ENCODE measurements at regions not wholly inside any gene's neighbourhood (a gene's known extent, or its start where the extent isn't known, plus 50 kb on each side); places are given as distances from the start of the nearest gene placed in this dataset.

DNA sequence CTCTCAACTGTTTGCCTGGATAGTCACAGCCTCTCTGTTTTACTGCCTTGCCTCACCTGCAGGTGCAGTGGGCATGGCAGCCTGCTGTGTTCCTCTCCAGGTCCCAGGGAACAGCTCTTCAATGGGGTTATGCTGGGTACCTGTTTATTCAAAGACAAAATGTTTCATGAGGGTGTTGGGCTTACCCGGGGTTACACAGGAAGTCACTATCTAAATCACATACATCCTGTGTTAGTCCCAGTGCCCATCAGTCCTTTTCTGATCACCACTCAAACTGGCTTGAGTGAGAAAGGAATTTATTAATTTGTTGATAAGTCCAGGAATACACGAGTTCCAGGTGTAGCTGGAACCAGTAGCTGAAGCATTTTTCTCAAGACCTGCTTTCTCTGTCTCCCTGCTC is 1503.6 kb upstream of the TMEM132C start:
- TF ChIP-seq, protein P1, sequence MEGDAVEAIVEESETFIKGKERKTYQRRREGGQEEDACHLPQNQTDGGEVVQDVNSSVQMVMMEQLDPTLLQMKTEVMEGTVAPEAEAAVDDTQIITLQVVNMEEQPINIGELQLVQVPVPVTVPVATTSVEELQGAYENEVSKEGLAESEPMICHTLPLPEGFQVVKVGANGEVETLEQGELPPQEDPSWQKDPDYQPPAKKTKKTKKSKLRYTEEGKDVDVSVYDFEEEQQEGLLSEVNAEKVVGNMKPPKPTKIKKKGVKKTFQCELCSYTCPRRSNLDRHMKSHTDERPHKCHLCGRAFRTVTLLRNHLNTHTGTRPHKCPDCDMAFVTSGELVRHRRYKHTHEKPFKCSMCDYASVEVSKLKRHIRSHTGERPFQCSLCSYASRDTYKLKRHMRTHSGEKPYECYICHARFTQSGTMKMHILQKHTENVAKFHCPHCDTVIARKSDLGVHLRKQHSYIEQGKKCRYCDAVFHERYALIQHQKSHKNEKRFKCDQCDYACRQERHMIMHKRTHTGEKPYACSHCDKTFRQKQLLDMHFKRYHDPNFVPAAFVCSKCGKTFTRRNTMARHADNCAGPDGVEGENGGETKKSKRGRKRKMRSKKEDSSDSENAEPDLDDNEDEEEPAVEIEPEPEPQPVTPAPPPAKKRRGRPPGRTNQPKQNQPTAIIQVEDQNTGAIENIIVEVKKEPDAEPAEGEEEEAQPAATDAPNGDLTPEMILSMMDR (IDR thresholded peaks at IDR 0.05; ENCODE audit: low read depth, low read length, missing control alignments), result no peak
- no peak overlapping the region for H3K4me3 ChIP-seq (replicated peaks; ENCODE audit: low read depth, low read length)
- no peak for DNase-seq (ENCODE audit: extremely low read depth, low read depth)

DNA sequence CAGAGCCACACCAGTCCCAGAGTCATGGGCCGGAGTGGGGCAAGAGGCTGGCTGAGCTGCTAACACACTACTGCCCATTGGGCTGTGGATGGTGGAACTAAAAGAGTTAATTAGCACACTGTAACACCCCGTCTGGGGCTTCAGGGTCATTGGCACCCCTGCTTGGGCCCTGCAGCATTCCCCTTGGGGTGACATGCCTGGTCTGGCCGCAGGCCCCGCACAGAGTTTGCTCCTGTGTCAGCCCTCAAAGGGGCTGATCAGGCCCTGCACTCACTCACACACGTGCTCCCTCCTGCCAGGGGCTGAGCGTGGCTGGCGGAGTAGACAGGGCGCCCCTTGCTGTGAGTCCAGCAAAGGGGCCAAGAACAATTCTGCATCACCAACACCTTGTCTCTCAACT is 1499.6 kb upstream of the TMEM132C start:
- no peak overlapping the region for H3K4me3 ChIP-seq (replicated peaks; ENCODE audit: low read depth, low read length)
- TF ChIP-seq, protein P1 (IDR thresholded peaks at IDR 0.05; ENCODE audit: low read depth, low read length, missing control alignments), result no peak
- DNase-seq (ENCODE audit: extremely low read depth, low read depth), result no peak

DNA sequence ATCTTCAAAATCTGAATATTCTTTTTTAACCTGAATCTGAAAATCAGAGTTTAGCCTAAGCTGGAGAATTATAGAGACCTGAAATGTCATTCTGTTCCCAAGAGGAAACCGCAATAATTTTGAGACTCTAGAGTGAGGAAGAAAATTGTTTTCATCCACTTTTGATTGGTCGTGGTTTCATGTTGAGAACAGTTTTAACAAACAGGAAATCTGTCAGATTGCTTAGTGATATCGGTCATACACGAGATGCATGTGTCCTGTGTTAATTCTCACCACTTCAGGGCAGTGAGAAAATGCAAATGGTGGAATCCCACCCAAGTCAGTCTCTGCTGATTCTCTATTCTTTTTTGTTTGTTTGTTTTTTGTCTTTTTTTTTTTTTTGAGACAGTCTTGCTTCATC is 1498.5 kb upstream of the TMEM132C start:
- no peak overlapping the region for H3K4me3 ChIP-seq (replicated peaks; ENCODE audit: low read depth, low read length)
- TF ChIP-seq, protein P1 (IDR thresholded peaks at IDR 0.05; ENCODE audit: low read depth, low read length, missing control alignments), result no peak
- no peak for DNase-seq (ENCODE audit: extremely low read depth, low read depth)

DNA sequence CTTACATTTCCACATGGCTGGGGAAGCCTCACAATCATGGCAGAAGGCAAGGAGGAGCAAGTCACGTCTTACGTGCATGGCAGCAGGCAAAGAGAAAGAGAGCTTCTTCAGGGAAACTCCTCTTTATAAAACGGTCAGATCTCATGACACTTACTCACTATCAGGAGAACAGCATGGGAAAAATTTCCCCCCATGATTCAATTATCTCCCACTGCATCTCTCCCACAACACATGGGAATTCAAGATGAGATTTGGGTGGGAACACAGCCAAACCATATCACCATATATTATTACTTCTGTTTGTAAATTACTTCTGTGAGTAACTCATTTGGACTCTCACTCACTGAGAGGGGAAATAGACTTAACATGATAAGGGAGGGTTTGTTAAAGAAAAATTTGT is 1496.8 kb upstream of the TMEM132C start:
- no peak for DNase-seq (ENCODE audit: extremely low read depth, low read depth)
- TF ChIP-seq, protein P1 (IDR thresholded peaks at IDR 0.05; ENCODE audit: low read depth, low read length, missing control alignments), result no peak
- H3K4me3 ChIP-seq (replicated peaks; ENCODE audit: low read depth, low read length), result no peak overlapping the region

DNA sequence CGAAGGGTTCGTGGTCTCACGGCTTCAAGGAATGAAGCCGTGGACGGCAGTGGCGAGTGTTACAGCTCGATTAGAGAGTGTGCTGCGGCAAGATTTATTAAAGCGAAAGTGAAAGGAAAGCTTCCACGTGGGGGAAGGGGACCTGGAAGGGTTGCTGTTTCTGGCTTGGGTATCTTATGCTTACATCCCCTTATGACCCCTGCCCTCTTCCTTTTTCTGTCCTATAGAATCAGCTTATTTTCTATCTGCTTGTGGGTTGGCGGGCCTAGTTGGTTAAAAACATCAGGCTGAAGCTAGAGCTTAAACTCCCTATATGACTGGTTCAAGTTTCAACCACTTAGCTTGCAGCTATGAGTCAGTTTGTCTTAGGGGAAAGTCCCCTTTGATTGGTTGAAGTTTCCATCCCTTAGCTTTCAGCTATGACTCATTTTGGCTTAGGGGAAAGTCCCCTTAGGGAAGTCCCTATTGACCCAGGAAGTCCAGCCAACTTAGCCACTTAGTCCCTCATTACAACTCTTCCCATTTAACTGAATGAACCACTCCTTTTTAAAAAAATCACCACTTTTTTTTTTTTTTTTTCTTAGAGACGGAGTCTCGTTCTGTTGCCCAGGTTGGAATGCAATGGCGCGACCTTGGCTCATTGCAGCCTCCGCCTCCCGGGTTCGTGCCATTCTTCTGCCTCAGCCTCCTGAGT is 1494.7 kb upstream of the TMEM132C start:
- DNase-seq (ENCODE audit: extremely low read depth, low read depth), result peak; percentile 10
- TF ChIP-seq, protein P1 (IDR thresholded peaks at IDR 0.05; ENCODE audit: low read depth, low read length, missing control alignments), result no peak
- H3K4me3 ChIP-seq (replicated peaks; ENCODE audit: low read depth, low read length), result no peak overlapping the region

DNA sequence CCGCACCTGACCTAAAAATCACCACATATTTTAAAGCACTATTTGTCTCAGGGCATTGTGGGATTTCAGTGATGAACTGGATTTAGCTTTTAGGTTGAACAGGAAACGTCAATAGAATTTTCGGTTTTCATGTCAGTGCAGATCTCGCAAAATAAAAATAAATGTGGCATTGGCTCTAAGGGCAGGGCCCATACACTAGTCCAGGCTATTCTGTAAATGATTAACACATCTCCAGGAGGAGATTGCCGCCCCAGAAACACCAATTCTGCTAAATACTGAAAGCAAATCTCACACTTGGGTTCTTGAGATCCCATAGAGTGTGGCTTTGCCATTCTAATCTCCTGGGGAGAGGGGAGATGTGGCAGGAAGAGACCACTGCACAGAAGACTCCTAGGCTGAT is 1494.0 kb upstream of the TMEM132C start:
- TF ChIP-seq, protein P1 (IDR thresholded peaks at IDR 0.05; ENCODE audit: low read depth, low read length, missing control alignments), result no peak
- no peak for DNase-seq (ENCODE audit: extremely low read depth, low read depth)
- no peak overlapping the region for H3K4me3 ChIP-seq (replicated peaks; ENCODE audit: low read depth, low read length)

DNA sequence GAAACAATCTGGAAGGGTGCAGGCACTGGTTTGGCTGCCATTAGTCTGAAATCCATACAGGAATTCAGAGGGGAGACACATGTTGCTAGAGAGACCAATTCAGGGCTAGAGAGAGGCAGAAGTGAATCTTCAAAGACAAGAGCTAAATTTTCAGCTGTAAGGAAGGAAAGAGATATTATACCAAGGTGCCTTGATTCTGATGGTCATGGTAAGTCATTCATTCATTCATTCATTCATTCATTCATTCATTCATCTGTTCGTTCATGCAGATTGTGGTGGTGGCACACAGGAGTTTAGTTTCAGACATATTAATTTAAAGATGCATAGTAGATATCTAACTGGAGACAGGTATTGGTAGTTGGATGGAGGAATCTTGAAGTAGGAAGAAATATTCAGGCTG is 1493.5 kb upstream of the TMEM132C start:
- TF ChIP-seq, protein P1 (IDR thresholded peaks at IDR 0.05; ENCODE audit: low read depth, low read length, missing control alignments), result no peak
- H3K4me3 ChIP-seq (replicated peaks; ENCODE audit: low read depth, low read length), result no peak overlapping the region
- no peak for DNase-seq (ENCODE audit: extremely low read depth, low read depth)
